HG02852 (cell line): ENCODE measurements at regions not wholly inside any gene's neighbourhood (a gene's known extent, or its start where the extent isn't known, plus 50 kb on each side); places are given as distances from the start of the nearest gene placed in this dataset.
"Not testable (repeated sequence)": the region's sequence is repeated elsewhere in the genome, so short reads cannot be mapped to it uniquely, and the experiment has no call there.

ENCODE experiments used
- ATAC-seq: cut with Tn5 transposase; IDR thresholded peaks from one replicate; pipeline ENCODE4 v1.9.1; 2021; ENCODE audit warnings: mild to moderate bottlenecking, moderate library complexity; ENCODE audit not compliant: unreplicated experiment

- ATAC-seq = no peak
Measured at GRCh38 chr7:127530148-127530547, 55.2 kb downstream of the GCC1 start.

DNA sequence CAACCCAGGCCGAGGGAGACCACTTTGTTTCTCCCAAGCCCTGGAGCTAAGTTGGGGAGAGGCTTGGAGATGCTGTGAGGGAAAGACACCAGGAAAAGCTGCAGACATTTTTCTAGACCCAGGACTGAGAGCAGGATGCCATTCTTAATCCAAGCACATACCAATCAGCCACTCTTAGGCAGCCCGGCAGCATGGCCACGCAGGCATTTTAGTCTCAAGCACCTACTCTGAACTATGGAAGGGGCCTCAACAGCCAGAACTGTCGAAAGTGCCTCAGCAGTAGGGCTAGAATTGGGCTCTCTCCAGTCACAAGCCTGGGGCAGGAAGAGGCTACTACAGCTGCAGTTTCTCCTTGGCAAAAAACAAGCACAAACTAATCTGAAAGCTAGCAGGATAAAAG is 57.8 kb downstream of the GCC1 start:
- no peak for ATAC-seq

- no peak for ATAC-seq
Measured at GRCh38 chr7:127525866-127526480, 59.4 kb downstream of the GCC1 start.

DNA sequence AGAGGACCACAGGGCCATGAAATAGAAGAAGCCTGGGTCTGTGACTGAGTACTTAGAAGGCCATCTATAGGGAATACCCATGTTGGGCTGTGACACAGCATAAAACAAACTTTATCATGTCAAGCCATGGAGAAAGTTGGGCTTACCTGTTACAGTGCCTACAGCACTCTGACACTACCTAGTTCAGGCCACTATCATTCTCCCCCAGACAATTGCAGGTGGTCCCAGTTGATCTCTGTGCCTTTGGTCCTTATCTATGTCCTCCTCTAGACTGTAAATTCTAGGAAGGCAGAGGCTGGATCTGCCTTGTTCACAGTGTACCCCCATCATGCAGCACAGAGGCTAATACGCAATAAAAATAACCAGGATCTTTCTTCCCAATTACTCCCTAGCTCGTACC is 69.1 kb downstream of the GCC1 start:
- no peak for ATAC-seq

DNA sequence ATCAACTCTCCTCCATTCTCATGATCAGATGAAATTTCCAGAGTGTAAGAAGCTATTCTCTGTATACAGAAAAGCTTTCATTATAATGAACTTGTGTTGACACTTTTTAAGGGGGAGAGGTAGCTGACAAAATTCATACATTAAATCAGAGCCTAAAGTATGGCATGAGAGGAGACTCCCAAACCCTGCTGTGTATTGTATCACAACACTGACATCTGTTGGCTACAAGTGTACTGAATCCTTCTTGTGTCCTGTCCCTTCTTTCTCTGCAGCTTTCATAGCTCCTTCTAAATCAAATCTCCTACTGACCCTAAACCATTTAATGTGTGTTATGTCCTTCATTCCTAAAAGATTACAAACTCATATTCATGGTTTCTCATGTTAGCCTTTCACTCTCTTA is 70.9 kb downstream of the GCC1 start:
- no peak for ATAC-seq

GRCh38 chr7:127513311-127513710 is 72.1 kb downstream of the GCC1 start:
- no peak for ATAC-seq

- ATAC-seq = no peak
Measured at GRCh38 chr7:127512663-127513062, 72.7 kb downstream of the GCC1 start.

DNA sequence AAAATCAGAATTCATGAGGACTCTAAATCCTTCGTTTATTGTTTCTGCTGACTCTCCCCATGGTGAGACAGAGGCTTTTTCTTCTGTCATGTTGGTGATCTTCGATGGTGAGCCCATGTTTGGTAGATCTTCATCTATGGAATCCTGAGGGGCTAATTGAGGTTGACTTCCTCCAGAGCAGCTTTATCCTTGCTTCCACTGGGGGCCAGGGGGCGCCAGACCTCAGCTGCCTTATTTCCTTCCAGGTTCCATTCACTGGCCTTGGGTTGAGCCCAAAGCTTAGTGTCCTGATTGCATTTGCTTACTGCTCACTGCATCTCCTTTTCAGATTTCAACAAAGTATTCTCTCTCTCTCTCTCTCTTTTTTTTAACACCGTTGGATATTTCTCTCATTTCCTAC is 80.7 kb downstream of the GCC1 start:
- ATAC-seq = no peak

DNA sequence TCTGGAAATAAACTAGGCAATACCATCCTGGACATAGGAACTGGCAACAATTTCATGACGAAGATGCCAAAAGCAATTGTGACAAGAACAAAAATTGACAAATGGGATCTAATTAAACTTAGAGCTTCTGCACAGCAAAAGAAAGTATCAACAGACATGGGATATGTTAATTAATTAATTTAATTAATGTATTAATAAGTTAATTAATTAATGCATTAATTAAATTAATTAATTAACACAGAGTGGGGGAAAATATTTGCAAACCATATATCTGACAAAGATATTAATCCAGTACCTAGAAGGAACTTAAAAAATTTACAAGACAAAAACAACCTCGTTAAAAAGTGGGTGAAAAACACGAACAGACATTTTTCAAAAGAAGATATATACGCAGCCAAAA is 83.6 kb downstream of the GCC1 start:
- no peak for ATAC-seq

DNA sequence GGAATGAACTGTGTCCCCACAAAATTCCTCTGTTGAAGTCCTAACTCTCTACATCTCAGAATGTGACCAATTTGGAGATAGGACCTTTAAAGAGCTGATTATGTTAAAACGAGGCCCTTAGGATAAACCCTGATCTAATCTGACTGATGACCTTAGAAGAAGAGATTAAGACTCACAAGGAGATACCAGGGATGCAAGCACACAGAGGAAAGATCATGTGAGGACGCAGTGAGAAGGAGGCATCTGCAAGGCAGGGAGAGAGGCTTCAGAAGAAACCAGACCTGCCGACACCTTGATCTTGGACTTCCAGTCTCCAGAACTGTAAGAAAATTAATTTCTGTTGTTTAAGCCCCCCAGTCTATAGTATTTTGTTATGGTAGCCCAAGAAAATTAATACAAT is 94.9 kb upstream of the ZNF800 start:
- no peak for ATAC-seq

DNA sequence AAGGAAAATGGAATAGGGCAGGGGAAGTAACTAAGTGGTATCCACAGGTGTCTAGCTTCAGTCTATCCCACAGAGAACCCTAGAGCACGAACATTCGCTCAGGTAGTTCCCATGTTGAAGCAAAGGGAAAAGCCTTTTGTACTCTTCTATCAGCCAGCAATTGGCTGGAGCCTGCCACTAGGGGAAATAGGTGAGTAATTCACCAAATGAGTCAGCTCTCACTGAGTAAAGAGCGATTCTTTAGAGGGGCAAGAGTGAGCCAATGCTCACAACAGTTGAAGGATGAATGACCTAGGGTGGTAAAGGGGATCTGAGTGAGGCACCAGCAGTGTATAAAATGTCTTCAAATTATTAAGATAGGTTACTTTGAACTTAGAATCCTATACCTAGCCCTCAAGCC is 94.1 kb upstream of the ZNF800 start:
- peak; percentile 62 for ATAC-seq

DNA sequence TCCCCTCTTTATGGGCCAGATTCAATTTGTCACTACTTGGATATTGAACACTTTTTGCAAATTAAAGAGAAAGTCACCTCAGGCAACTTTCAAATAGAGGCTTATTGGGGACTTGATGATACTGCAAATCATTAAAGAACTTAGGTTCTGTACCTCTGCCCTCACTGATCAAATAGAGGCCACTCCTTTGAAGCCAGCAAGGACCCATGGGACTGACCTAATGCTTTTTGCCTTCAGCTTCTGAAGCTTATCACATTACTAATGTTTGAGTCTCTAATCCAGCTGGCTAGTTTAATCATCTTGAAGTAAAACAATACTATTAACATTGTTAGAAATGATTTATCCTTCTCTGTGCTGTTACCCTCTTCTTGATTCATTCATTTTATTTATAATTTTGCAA is 93.0 kb upstream of the ZNF800 start:
- no peak for ATAC-seq

DNA sequence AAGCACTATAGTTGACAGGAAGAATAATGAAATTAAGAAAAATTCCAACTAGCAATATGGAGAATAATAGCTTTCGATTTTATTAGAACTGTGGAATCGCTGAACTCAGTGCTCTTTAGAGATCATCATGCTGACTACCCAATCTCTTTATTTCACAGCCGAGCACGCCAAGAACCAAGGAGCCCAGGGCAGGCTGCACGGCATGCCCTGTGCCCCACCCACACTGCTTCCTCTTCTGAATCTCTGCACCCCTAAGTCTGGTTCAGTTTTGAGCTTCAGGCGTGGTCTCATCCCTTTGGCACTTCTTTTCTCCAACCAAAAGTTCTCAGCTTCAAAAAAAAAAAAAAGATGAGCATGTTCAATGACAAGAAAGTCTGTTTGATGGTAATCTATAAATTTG is 92.4 kb upstream of the ZNF800 start:
- no peak for ATAC-seq

DNA sequence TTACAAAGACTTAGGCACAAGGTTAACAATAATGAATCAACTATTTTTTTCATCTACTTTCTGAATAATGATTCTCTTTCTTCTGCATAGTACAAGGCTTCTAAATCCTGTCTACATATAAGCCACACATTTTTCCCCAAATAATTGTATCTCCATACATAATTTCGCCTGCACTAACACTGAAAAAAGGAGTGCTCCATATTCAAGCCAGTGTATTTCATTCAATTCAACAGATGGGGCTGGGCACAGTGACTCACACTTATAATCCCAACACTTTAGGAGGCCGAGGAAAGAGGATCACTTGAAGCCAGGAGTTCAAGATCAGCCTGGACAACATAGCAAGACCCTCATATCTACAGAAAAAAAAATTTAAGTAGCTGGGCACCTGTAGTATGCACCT is 86.0 kb upstream of the ZNF800 start:
- ATAC-seq = no peak

- no peak for ATAC-seq
Measured at GRCh38 chr7:127478024-127478355, 85.5 kb upstream of the ZNF800 start.

DNA sequence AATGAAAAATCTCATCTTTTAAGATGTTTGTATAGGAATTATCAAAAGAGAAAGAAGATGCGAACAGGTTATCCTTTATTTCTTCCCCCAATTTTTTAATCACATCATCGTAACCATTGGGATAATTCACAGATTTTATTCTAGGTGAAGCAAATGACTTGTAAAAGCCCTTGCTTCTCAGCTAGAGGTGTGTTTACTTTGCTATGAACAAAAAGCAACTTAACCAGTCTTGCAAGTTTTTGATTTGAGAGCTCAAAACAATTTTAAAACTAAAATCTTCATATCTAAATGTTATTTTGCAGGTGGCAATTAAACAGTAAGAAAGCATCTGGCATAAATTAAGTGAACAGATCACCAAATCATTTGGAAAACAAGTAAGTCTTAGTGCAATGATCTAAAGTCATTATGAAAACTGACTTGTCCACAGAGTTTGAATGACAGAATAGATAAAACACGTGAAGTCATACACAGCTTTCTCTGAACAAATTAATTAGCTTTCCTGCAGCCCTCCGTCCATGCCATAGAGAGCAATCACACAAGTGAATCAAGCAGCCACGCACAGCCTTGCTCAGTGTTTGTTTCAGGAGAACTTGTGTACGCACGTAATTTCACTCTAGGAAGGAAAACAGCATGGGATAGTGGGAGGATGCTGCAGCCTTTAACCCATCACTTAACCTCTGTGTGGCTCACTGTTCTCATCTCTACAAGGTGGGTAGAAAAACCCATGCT is 85.0 kb upstream of the ZNF800 start:
- ATAC-seq = no peak

DNA sequence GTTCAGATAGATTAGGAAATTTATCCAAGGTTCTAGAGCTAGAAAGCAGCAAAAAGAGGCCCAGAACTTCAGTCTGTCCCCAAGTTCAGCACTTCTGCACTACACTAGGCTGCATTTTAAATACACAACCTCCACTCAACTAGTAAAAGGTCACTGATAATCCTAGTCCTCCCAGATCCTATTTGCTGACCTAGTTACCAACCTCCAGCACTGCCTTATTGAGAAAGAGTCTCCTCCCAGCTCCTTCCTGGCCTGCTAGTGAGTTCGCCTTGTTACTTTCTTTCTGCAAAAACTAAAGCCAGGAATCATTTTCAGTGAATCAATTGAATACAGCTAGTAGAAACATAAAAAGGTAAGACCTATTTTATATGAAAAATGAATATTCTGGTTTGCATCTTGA is 84.1 kb upstream of the ZNF800 start:
- ATAC-seq = no peak

DNA sequence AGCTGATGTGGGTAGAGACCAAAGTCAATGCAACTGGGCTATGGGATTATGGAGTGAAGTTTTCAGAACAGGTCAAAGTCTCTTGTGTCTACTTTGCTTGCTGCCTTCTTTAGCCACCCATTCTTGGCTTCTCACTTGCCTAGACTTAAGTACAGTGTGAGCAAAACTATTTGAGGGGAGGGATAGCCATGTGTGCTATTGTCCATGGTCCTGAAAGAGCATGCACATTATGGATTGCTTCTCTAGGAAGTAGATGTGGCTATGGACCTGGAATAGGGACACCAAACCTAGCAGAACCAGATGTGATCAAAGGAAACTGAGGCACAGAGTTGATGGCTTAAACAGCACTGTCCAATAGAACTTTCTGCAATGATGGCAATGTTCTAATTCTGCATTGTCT is 81.9 kb upstream of the ZNF800 start:
- ATAC-seq = no peak

GRCh38 chr7:127473409-127473808 is 80.9 kb upstream of the ZNF800 start:
- no peak for ATAC-seq

- no peak for ATAC-seq
Measured at GRCh38 chr7:127460077-127460476, 67.6 kb upstream of the ZNF800 start.

- not testable (repeated sequence) for ATAC-seq
Measured at GRCh38 chr7:127451258-127451657, 58.8 kb upstream of the ZNF800 start.

GRCh38 chr7:127448566-127448965 is 56.1 kb upstream of the ZNF800 start:
- no peak for ATAC-seq

DNA sequence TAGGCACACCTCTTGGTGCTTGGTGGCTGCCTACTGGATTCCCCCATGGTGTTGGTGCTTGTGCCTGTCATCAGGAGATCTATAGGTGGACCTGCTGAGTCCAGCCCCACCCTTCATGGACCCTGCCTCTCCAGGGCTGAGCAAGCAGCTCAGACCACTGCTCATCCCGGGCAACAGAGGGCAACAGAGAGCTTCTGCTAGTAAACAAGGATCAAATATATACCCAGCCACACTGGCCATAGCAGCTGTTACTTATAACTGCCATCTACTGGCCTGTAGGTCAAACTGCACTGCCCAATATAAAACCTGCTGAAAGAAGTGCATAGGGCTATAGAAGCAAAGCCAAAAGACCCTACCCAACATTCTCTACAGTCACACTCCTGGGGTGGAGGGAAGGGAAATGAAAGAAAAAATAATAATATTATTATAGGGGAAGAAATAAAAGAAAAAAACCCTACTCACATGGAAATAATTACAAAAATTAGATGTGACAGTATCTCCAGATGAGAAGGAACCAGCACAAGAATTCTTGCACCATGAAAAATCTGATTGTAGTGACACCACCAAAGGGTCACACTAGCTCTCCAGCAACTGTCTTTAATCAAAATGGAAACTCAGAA is 54.9 kb upstream of the ZNF800 start:
- ATAC-seq = peak; percentile 100
